LNCAP (cell line): ENCODE measurements at regions not wholly inside any gene's neighbourhood (a gene's known extent, or its start where the extent isn't known, plus 50 kb on each side); places are given as distances from the start of the nearest gene placed in this dataset.

Experiments
- TF ChIP-seq, protein P1 (sequence below): fragments of 450-650 bp; IDR thresholded peaks from 2 replicates; pipeline ENCODE4 v1.5.1; 2017; ENCODE audit warnings: mild to moderate bottlenecking

DNA sequence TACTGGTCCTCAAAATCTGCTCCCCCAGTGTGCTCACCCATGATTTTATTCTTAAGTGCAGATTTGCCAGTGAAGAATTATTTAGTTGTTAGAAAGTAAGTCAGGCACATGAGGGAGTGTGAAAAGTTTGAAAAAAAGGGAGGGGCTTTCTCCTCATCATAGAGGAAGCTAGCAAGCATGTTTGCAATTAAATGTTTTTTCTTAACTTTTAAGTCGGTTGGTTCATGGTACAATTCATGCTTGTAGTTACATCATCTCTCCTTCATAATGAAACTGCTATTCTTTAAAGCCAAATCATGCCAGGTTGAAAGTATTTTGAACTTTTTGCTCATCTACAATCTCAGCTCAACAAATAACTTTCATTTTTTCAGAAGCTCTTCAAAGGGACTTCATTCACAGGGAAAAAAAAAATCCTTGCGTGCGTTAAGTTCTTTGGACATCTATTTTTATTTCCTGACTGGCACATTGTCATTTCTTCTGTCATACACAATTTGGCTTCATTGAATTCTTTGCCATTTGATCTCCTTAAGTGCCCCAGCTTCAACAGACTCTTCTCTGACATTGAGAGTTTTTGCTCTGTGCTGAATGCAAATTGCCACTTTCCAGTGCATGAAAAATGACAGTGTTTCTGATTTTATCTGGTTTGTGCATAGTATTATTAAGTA, 456.9 kb downstream of the TMEM232 start:
- TF ChIP-seq, protein P1, sequence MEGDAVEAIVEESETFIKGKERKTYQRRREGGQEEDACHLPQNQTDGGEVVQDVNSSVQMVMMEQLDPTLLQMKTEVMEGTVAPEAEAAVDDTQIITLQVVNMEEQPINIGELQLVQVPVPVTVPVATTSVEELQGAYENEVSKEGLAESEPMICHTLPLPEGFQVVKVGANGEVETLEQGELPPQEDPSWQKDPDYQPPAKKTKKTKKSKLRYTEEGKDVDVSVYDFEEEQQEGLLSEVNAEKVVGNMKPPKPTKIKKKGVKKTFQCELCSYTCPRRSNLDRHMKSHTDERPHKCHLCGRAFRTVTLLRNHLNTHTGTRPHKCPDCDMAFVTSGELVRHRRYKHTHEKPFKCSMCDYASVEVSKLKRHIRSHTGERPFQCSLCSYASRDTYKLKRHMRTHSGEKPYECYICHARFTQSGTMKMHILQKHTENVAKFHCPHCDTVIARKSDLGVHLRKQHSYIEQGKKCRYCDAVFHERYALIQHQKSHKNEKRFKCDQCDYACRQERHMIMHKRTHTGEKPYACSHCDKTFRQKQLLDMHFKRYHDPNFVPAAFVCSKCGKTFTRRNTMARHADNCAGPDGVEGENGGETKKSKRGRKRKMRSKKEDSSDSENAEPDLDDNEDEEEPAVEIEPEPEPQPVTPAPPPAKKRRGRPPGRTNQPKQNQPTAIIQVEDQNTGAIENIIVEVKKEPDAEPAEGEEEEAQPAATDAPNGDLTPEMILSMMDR, result no peak

DNA sequence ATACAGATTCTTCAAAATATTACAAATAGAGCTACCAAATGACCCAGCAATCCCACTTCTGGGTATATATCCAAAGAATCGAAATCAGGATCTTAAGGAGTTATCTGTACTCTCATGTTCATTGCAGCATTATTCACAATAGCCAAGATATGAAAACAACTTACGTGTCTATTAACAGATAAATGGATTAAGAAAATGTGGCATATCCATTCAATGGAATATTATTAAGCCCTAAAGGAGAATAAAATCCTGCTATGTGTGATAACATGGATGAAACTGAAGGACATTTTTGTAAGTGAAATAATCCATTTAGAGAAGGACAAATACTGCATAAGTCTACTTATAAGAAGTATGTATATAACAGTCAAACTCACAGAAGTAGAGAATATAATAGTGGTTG, 450.6 kb downstream of the TMEM232 start:
- TF ChIP-seq, protein P1, result no peak

GRCh38 chr5:110288766-110289511, 437.5 kb downstream of the TMEM232 start:
- TF ChIP-seq, protein P1, result no peak

DNA sequence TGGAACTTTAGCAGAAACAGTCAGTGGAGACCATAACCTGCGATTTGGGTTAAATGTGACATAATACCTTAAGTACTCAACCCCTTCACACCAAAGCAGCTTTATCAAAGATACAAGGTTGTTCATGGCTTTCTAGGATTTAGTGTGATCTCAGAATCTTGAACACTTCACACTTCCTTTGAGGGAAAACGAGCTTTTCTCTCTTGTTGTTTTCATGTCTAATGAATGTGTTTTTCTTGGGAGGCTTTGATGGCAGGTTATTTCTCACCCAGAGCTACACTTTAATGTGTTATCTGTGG, 437.0 kb downstream of the TMEM232 start:
- TF ChIP-seq, protein P1, result no peak

DNA sequence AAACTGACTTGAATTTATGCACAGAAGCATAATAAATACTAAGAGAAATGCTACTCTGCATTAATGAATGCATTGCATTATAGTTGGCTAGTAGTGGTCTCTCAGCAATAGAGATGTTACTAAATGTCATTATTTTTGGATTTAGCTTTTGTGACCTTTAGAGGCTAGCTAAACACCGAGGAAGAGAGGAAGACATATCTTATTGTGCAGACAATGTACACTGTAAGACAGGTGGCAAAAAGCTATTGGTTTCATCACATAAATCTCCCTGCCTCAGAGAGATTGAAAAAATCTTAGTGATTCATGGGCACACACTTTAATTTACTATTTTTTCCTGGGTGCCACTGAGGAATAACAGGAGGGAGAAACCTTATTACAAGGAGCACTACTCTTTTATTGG, 435.9 kb downstream of the TMEM232 start:
- TF ChIP-seq, protein P1, result no peak

DNA sequence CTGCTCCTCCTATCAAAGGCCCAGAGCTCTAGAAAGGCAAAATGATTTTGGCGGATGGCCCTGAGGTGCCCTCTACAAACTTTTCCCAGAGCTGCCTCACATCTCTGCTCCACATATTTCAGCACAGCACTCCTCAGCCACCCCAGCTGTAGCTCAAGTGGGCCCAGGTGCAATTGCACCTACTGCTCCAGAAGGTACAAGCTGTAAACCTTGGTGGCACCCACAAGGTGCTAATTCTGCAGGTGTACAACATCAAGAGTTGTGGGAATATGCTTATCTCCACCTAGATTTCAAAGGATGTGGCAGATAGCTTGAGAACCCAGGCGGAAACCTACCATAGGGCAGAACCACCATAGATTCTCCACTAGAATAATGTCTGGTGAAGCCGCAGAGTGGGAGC, 432.2 kb downstream of the TMEM232 start:
- TF ChIP-seq, protein P1, result no peak

GRCh38 chr5:110297152-110297670, 429.3 kb downstream of the TMEM232 start:
- TF ChIP-seq, protein P1, result no peak
